Suprapubic skin (tissue), 3 donors: ENCODE measurements at regions not wholly inside any gene's neighbourhood (a gene's known extent, or its start where the extent isn't known, plus 50 kb on each side); places are given as distances from the start of the nearest gene placed in this dataset.

ENCODE experiments used
- POLR2AphosphoS5 ChIP-seq, 3 donors: sonication (generic); formaldehyde crosslinking; IDR thresholded peaks; one replicate each; pipeline ENCODE4 v1.6.1; 2017; ENCODE audit warnings: antibody characterized with exemption in 3 of 3
- TF ChIP-seq, protein P1 (sequence below), 2 donors: fragments of 200-600 bp in 1 of 2; fragments of 450-650 bp in 1 of 2; sonication (generic) in 1 of 2; IDR thresholded peaks; one replicate each; pipeline ENCODE4 v1.5.1; 2016 to 2019; ENCODE audit warnings: antibody characterized with exemption in 2 of 2, mild to moderate bottlenecking in 1 of 2, moderate library complexity in 1 of 2

DNA sequence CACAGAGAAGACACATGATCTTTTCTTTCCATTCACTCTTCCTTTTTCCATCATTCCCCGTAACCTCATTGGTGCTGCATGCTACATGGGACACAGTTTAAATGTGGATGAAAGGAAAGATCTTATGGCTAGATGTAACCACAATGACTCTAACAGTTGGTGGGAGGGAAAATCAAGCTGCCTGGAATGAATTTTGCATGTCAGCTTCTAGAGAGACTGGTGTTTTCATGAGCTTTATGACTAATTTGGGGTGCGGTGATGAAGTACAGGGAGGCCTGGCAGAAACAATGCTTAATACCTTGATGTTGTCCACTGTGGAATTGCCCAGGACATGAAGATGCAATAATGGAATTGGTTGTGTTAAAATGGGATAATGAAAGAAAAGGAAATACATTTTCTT, 55.9 kb upstream of the MYO10 start:
- TF ChIP-seq, protein P1, sequence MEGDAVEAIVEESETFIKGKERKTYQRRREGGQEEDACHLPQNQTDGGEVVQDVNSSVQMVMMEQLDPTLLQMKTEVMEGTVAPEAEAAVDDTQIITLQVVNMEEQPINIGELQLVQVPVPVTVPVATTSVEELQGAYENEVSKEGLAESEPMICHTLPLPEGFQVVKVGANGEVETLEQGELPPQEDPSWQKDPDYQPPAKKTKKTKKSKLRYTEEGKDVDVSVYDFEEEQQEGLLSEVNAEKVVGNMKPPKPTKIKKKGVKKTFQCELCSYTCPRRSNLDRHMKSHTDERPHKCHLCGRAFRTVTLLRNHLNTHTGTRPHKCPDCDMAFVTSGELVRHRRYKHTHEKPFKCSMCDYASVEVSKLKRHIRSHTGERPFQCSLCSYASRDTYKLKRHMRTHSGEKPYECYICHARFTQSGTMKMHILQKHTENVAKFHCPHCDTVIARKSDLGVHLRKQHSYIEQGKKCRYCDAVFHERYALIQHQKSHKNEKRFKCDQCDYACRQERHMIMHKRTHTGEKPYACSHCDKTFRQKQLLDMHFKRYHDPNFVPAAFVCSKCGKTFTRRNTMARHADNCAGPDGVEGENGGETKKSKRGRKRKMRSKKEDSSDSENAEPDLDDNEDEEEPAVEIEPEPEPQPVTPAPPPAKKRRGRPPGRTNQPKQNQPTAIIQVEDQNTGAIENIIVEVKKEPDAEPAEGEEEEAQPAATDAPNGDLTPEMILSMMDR (IDR thresholded peaks at IDR 0.05): no peak
- no peak for TF ChIP-seq POLR2AphosphoS5 (IDR thresholded peaks at IDR 0.05)
